ENCODE measurements at regions not wholly inside any gene's neighbourhood (a gene's known extent, or its start where the extent isn't known, plus 50 kb on each side); places are given as distances from the start of the nearest gene placed in this dataset.

DNA sequence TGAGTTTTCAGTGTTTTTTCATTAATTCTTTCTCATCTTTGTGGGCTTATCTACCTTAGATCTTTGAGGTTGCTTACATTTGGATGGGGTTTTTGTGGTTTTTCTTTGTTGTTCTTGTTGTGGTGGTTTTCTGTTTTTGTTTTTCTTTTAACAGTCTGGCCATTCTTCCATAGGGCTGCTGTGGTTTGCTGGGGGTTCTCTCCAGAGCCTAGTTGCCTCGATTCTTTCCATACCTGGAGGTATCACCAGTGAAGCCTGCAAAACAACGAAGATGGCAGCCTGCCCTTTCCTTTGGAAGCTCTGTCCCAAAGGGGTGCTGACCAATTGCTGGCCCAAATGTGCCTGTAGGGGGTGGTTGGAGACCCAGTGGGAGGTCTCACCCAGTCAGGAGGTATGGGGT, 168.6 kb upstream of the CLNK start:
- Histone ChIP-seq H4K12ac (ENCODE audit: low read depth, low read length) (no peak overlapping the region), H4K91ac (ENCODE audit: low read depth, low read length) (no peak overlapping the region), H3K4me3 (ENCODE audit: low read depth, low read length) (no peak overlapping the region), H3K4me2 (ENCODE audit: low read length) (no peak overlapping the region), H3K79me1 (ENCODE audit: low read length) (no peaks in the 10 kb centered on the region), H3K79me2 (ENCODE audit: control insufficient read depth, insufficient read depth, low read length, poor library complexity) (no peaks in the 10 kb centered on the region), H2BK120ac (ENCODE audit: insufficient read depth, low read length, poor library complexity) (no peak overlapping the region), H3K18ac (ENCODE audit: low read length) (no peak overlapping the region), H3K4me1 (ENCODE audit: control insufficient read depth in 1 of 2, insufficient read depth in 2 of 2, low read length in 2 of 2) (no peaks in the 10 kb centered on the region), H3K14ac (ENCODE audit: low read length) (no peak overlapping the region), H3K4ac (ENCODE audit: low read depth, low read length) (no peak overlapping the region), H2BK12ac (ENCODE audit: low read length) (no peak overlapping the region), H3K9me3 (ENCODE audit: insufficient read depth, low read depth, low read length) (peaks cover 3% of the 10 kb centered on the region), H2AFZ (ENCODE audit: insufficient read depth, low read length, poor library complexity) (no peak overlapping the region), H3K27me3 (ENCODE audit: insufficient read depth, low read length) (no peaks in the 10 kb centered on the region), H2BK5ac (ENCODE audit: low read depth, low read length, poor library complexity) (no peak overlapping the region), H4K8ac (ENCODE audit: low read depth, low read length) (no peak overlapping the region), H3K9ac (ENCODE audit: low read length) (no peak overlapping the region), H3K23ac (ENCODE audit: low read length) (no peak overlapping the region), H3K27ac (ENCODE audit: low read depth, low read length) (no peak overlapping the region), H3K36me3 (ENCODE audit: control insufficient read depth in 1 of 2, insufficient read depth in 2 of 2, low read length in 2 of 2) (no peaks in the 10 kb centered on the region), H2AK5ac (ENCODE audit: low read length) (no peak overlapping the region)
- WGBS (ENCODE audit: extremely low coverage, insufficient coverage, insufficient read length) = no CpG with 5 or more reads among the region's 2 CpGs
- DNase-seq = no peak

DNA sequence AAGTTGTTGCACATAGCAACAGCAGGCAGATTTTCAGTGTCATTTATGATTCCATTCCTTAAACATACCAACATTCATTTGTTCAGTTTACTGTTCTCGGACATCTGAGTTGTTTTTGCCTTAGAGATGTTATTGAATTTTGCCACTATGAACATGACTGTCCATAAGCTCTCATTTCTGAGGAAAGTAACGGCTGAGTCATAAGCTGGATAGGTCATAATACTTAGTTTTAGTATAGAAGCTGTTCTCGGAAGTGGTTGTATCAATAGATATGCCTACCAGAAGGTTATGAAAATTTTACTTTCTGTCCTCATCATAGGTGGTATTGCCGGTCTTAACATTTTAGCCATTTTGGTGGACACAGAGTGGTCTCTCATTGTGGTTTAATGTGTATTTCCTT, 157.1 kb upstream of the CLNK start:
- no CpG with 5 or more reads among the region's 4 CpGs for WGBS (ENCODE audit: extremely low coverage, insufficient coverage, insufficient read length)

GRCh38 chr4:10837151-10837550, 152.6 kb upstream of the CLNK start:
- H2AK5ac ChIP-seq (ENCODE audit: low read length) = no peak overlapping the region
- H3K79me1 ChIP-seq (ENCODE audit: low read length) = no peaks in the 10 kb centered on the region
- H3K36me3 ChIP-seq (ENCODE audit: control insufficient read depth in 1 of 2, insufficient read depth in 2 of 2, low read length in 2 of 2) = no peaks in the 10 kb centered on the region
- no peak overlapping the region for H3K23ac ChIP-seq (ENCODE audit: low read length)
- no peak overlapping the region for H3K27ac ChIP-seq (ENCODE audit: low read depth, low read length)
- DNase-seq = no peak
- WGBS (ENCODE audit: extremely low coverage, insufficient coverage, insufficient read length) = no CpG with 5 or more reads among the region's 3 CpGs
- H3K79me2 ChIP-seq (ENCODE audit: control insufficient read depth, insufficient read depth, low read length, poor library complexity) = no peaks in the 10 kb centered on the region
- H2BK120ac ChIP-seq (ENCODE audit: insufficient read depth, low read length, poor library complexity) = no peak overlapping the region
- H2BK5ac ChIP-seq (ENCODE audit: low read depth, low read length, poor library complexity) = no peak overlapping the region
- no peak overlapping the region for H3K9ac ChIP-seq (ENCODE audit: low read length)
- no peak overlapping the region for H3K4me2 ChIP-seq (ENCODE audit: low read length)
- H4K8ac ChIP-seq (ENCODE audit: low read depth, low read length) = no peak overlapping the region
- no peak overlapping the region for H3K14ac ChIP-seq (ENCODE audit: low read length)
- no peak overlapping the region for H3K4me3 ChIP-seq (ENCODE audit: low read depth, low read length)
- no peak overlapping the region for H3K18ac ChIP-seq (ENCODE audit: low read length)
- H3K9me3 ChIP-seq (ENCODE audit: insufficient read depth, low read depth, low read length) = no peaks in the 10 kb centered on the region
- H4K12ac ChIP-seq (ENCODE audit: low read depth, low read length) = no peak overlapping the region
- H3K4ac ChIP-seq (ENCODE audit: low read depth, low read length) = no peak overlapping the region
- H3K27me3 ChIP-seq (ENCODE audit: insufficient read depth, low read length) = no peaks in the 10 kb centered on the region
- H3K4me1 ChIP-seq (ENCODE audit: control insufficient read depth in 1 of 2, insufficient read depth in 2 of 2, low read length in 2 of 2) = no peaks in the 10 kb centered on the region
- H4K91ac ChIP-seq (ENCODE audit: low read depth, low read length) = no peak overlapping the region
- H2BK12ac ChIP-seq (ENCODE audit: low read length) = no peak overlapping the region
- H2AFZ ChIP-seq (ENCODE audit: insufficient read depth, low read length, poor library complexity) = no peak overlapping the region

More for the DNA sequence above, 157.1 kb upstream of the CLNK start:
- H3K79me2 ChIP-seq (ENCODE audit: control insufficient read depth, insufficient read depth, low read length, poor library complexity) = no peaks in the 10 kb centered on the region
- no peak overlapping the region for H3K4ac ChIP-seq (ENCODE audit: low read depth, low read length)
- H2AK5ac ChIP-seq (ENCODE audit: low read length) = no peak overlapping the region
- H2AFZ ChIP-seq (ENCODE audit: insufficient read depth, low read length, poor library complexity) = no peak overlapping the region
- H3K4me2 ChIP-seq (ENCODE audit: low read length) = no peak overlapping the region
- no peak overlapping the region for H2BK5ac ChIP-seq (ENCODE audit: low read depth, low read length, poor library complexity)
- H4K91ac ChIP-seq (ENCODE audit: low read depth, low read length) = no peak overlapping the region
- H3K18ac ChIP-seq (ENCODE audit: low read length) = no peak overlapping the region
- H3K4me3 ChIP-seq (ENCODE audit: low read depth, low read length) = no peak overlapping the region
- no peak for DNase-seq
- no peak overlapping the region for H2BK120ac ChIP-seq (ENCODE audit: insufficient read depth, low read length, poor library complexity)
- H3K14ac ChIP-seq (ENCODE audit: low read length) = no peak overlapping the region
- H4K12ac ChIP-seq (ENCODE audit: low read depth, low read length) = no peak overlapping the region
- no peak overlapping the region for H3K23ac ChIP-seq (ENCODE audit: low read length)
- no peak overlapping the region for H3K27ac ChIP-seq (ENCODE audit: low read depth, low read length)
- no peaks in the 10 kb centered on the region for H3K9me3 ChIP-seq (ENCODE audit: insufficient read depth, low read depth, low read length)
- H3K79me1 ChIP-seq (ENCODE audit: low read length) = no peaks in the 10 kb centered on the region
- H4K8ac ChIP-seq (ENCODE audit: low read depth, low read length) = no peak overlapping the region
- no peaks in the 10 kb centered on the region for H3K36me3 ChIP-seq (ENCODE audit: control insufficient read depth in 1 of 2, insufficient read depth in 2 of 2, low read length in 2 of 2)
- H3K27me3 ChIP-seq (ENCODE audit: insufficient read depth, low read length) = no peaks in the 10 kb centered on the region
- H3K4me1 ChIP-seq (ENCODE audit: control insufficient read depth in 1 of 2, insufficient read depth in 2 of 2, low read length in 2 of 2) = no peaks in the 10 kb centered on the region
- no peak overlapping the region for H2BK12ac ChIP-seq (ENCODE audit: low read length)
- H3K9ac ChIP-seq (ENCODE audit: low read length) = no peak overlapping the region

DNA sequence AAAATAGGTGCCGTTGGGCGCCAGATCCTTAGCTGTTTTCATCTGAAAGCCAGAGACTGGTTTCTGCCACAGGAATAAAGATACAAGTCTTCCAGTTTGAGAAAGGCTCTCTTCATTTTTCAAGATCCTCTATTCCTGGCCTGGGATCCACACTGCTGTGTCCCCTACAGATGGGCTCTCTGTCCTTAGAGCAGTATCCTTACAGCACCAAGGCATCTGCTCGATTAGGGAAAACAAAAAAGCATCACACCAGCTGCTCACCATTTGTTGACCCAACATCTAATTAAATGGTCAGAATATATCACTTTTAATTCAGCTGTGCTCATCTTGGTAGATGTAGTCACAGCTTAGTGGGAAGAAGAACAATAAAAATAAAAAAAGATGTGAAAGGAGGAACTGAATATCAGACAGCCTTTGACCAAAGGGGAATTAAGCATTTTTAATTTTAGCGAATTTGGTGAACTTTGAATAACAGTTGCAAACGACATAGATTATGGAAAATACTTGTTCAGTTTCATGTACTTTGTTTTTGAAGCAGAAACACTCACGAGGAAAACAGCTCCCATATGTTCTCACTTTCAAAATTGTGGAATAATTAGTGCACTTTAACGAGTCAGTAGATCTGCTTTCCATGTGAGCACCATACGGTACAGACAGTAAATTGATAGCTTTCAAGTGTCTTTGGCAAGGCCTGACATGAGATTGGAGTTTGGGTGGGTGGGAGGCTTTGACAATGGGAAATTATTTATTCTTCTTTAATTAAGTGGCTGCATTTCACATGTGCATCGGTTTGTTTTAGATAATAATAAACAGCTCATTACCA, 148.4 kb upstream of the CLNK start:
- no peak overlapping the region for H3K4me3 ChIP-seq (ENCODE audit: low read depth, low read length)
- H2AFZ ChIP-seq (ENCODE audit: insufficient read depth, low read length, poor library complexity) = no peak overlapping the region
- no CpG with 5 or more reads among the region's 9 CpGs for WGBS (ENCODE audit: extremely low coverage, insufficient coverage, insufficient read length)
- H4K12ac ChIP-seq (ENCODE audit: low read depth, low read length) = no peak overlapping the region
- H4K91ac ChIP-seq (ENCODE audit: low read depth, low read length) = no peak overlapping the region
- H3K79me2 ChIP-seq (ENCODE audit: control insufficient read depth, insufficient read depth, low read length, poor library complexity) = no peaks in the 10 kb centered on the region
- H3K79me1 ChIP-seq (ENCODE audit: low read length) = no peaks in the 10 kb centered on the region
- no peaks in the 10 kb centered on the region for H3K27me3 ChIP-seq (ENCODE audit: insufficient read depth, low read length)
- no peak overlapping the region for H3K27ac ChIP-seq (ENCODE audit: low read depth, low read length)
- H2BK120ac ChIP-seq (ENCODE audit: insufficient read depth, low read length, poor library complexity) = no peak overlapping the region
- no peak overlapping the region for H3K4ac ChIP-seq (ENCODE audit: low read depth, low read length)
- H3K36me3 ChIP-seq (ENCODE audit: control insufficient read depth in 1 of 2, insufficient read depth in 2 of 2, low read length in 2 of 2) = no peaks in the 10 kb centered on the region
- H2BK5ac ChIP-seq (ENCODE audit: low read depth, low read length, poor library complexity) = no peak overlapping the region
- H3K18ac ChIP-seq (ENCODE audit: low read length) = no peak overlapping the region
- no peak for DNase-seq
- H3K9me3 ChIP-seq (ENCODE audit: insufficient read depth, low read depth, low read length) = no peaks in the 10 kb centered on the region
- H2BK12ac ChIP-seq (ENCODE audit: low read length) = no peak overlapping the region
- no peaks in the 10 kb centered on the region for H3K4me1 ChIP-seq (ENCODE audit: control insufficient read depth in 1 of 2, insufficient read depth in 2 of 2, low read length in 2 of 2)
- H3K9ac ChIP-seq (ENCODE audit: low read length) = no peak overlapping the region
- H3K14ac ChIP-seq (ENCODE audit: low read length) = no peak overlapping the region
- H2AK5ac ChIP-seq (ENCODE audit: low read length) = no peak overlapping the region
- no peak overlapping the region for H3K23ac ChIP-seq (ENCODE audit: low read length)
- H3K4me2 ChIP-seq (ENCODE audit: low read length) = no peak overlapping the region
- no peak overlapping the region for H4K8ac ChIP-seq (ENCODE audit: low read depth, low read length)
